ENCODE measurements at regions not wholly inside any gene's neighbourhood (a gene's known extent, or its start where the extent isn't known, plus 50 kb on each side); places are given as distances from the start of the nearest gene placed in this dataset.

DNA sequence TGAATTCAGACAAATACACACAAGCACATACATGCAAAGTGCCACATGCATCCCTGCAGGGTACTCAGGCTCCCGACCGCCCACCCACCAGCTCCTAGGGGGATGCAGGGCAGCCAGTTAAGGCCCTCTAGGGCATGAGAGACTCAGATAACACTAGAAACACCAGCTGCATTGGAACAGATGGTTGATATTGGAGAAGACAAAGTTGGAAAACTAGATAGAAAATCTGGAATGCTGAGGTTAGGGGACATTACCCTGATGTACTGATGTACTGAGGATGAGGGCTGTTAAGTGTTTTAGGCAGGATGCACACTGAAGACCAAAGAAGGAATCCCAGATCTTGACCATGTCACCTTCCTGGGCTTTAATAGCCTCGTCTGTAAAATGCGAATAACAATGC is 134.6 kb upstream of the ECI2 start:
- no peak for TF ChIP-seq EP300 (IDR thresholded peaks at IDR 0.05; ENCODE audit: low read depth)
- no peak for TF ChIP-seq CTCF (IDR thresholded peaks at IDR 0.05)

Data from transverse colon (tissue), 3 donors.